Left lung (tissue), 4 donors: ENCODE measurements at regions not wholly inside any gene's neighbourhood (a gene's known extent, or its start where the extent isn't known, plus 50 kb on each side); places are given as distances from the start of the nearest gene placed in this dataset.

Experiments used
- ATAC-seq: fragments of 200-7000 bp; cut with Tn5 transposase; one replicate; pipeline ENCODE4 v1.9.1; 2020; ENCODE audit warnings: moderate library complexity
- DNase-seq, 4 donors: peaks; one replicate each; pipeline ENCODE4 v3.0.0-alpha.2; 2013 to 2020
- H3K27ac ChIP-seq, 2 donors: fragments of 200-600 bp; sonication (generic) in 1 of 2; one replicate each; pipeline versions ENCODE4 v1.5.0 to v1.8.0; 2020 to 2021
- H3K27me3 ChIP-seq, 2 donors: fragments of 200-600 bp; sonication (generic) in 1 of 2; one replicate each; pipeline versions ENCODE4 v1.5.0 to v1.8.0; 2020 to 2021
- H3K36me3 ChIP-seq, 2 donors: fragments of 200-600 bp; sonication (generic) in 1 of 2; one replicate each; pipeline versions ENCODE4 v1.5.0 to v1.8.0; 2020 to 2021
- H3K4me1 ChIP-seq, 2 donors: fragments of 200-600 bp; one replicate each; pipeline ENCODE4 v1.8.0; 2021
- H3K4me3 ChIP-seq, 2 donors: fragments of 200-600 bp; sonication (generic) in 1 of 2; one replicate each; pipeline versions ENCODE4 v1.5.0 to v1.8.0; 2020 to 2021; ENCODE audit warnings: mild to moderate bottlenecking in 1 of 2
- H3K9me3 ChIP-seq, 2 donors: fragments of 200-600 bp; sonication (generic) in 1 of 2; one replicate each; pipeline versions ENCODE4 v1.5.0 to v1.8.0; 2020 to 2021
- intact Hi-C, 2 donors: fragments of 100-400 bp; cut with DNase I; formaldehyde crosslinking; loops; one replicate each; pipeline versions ENCODE4 v1.11.2 to v1.14.2; 2022
- TF ChIP-seq, protein P1 (sequence below), 2 donors: fragments of 200-600 bp; sonication (generic) in 1 of 2; IDR thresholded peaks; one replicate each; pipeline versions ENCODE4 v1.5.0 to v1.8.0; 2021; ENCODE audit warnings: antibody characterized with exemption in 2 of 2
- donor health status: DM: no; HTN: yes; CAD: no.
- donor health status: DM: no; HTN: no; CAD: no.

DNA sequence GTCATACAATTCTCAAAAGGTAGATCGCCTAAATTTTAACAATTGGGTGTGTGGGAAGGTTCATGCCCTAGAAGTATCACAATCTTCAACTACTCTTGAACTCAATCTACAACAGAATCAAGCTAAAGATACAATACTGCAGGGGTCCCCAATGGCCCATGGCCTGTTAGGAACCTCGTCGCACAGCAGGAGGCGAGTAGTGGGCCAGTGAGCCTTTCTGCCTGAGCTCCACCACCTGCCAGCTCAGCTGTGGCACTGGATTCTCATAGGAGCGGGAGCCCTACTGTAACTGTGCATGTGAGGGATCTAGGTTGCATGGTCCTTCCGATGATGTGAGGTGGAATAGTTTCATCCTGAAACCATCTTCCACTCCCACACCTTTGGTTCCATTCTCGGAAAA lies 230.6 kb downstream of the KLF12 start:
- no peaks in the 10 kb centered on the region for H3K36me3 ChIP-seq
- H3K4me3 ChIP-seq: no peak overlapping the region
- TF ChIP-seq, protein P1, sequence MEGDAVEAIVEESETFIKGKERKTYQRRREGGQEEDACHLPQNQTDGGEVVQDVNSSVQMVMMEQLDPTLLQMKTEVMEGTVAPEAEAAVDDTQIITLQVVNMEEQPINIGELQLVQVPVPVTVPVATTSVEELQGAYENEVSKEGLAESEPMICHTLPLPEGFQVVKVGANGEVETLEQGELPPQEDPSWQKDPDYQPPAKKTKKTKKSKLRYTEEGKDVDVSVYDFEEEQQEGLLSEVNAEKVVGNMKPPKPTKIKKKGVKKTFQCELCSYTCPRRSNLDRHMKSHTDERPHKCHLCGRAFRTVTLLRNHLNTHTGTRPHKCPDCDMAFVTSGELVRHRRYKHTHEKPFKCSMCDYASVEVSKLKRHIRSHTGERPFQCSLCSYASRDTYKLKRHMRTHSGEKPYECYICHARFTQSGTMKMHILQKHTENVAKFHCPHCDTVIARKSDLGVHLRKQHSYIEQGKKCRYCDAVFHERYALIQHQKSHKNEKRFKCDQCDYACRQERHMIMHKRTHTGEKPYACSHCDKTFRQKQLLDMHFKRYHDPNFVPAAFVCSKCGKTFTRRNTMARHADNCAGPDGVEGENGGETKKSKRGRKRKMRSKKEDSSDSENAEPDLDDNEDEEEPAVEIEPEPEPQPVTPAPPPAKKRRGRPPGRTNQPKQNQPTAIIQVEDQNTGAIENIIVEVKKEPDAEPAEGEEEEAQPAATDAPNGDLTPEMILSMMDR (IDR thresholded peaks at IDR 0.05): no peak
- no peaks in the 10 kb centered on the region for H3K4me1 ChIP-seq
- H3K27me3 ChIP-seq: no peaks in the 10 kb centered on the region
- ATAC-seq: no peak
- intact Hi-C loops: no loop called here
- DNase-seq: peak in 1 of 4 donors; percentile 16
- no peaks in the 10 kb centered on the region for H3K9me3 ChIP-seq
- no peak overlapping the region for H3K27ac ChIP-seq

DNA sequence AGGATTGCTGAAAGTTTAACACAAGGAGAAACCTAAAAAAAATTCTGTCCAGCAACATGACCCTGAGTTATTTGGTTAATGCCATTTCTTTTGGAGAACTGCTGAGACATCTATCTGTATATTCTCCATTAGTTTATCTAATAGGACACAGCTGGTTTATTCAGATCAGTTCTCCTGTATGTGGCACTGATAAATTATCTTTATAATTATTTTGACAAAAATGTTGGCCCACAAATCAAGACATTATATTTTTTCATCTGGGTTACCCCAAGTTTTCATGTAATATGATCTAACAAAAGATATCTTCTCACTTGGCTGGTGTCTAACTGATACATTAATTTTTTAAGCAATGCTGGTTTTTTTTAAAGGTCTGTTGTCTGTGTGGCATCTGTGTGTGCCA lies 231.4 kb downstream of the KLF12 start:
- Histone ChIP-seq H3K36me3 (no peaks in the 10 kb centered on the region), H3K27ac (no peak overlapping the region), H3K27me3 (no peaks in the 10 kb centered on the region), H3K4me1 (no peaks in the 10 kb centered on the region), H3K4me3 (no peak overlapping the region), H3K9me3 (no peaks in the 10 kb centered on the region)
- TF ChIP-seq, protein P1 (IDR thresholded peaks at IDR 0.05): no peak
- DNase-seq (no peak), ATAC-seq (no peak)
- intact Hi-C loops: no loop called here

DNA sequence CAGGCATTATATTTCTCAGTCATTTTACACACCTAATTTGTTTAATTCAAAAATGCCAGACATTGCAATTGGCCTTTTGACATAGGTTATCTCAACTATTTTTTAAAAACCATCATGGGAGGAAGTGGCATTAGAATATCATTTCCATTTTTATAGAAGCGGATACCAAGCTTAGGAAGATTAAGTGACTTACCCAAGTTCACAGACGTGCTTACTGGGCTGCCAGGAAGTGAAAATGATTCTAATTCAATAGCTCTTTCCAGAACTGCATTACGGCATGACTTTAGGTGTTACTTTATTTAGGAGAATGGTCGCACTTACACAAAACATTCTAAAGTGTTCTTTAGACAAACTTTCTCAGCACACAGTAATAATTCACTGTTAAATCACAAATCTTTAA lies 231.9 kb downstream of the KLF12 start:
- Histone ChIP-seq H3K27ac (no peak overlapping the region), H3K27me3 (no peaks in the 10 kb centered on the region), H3K9me3 (no peaks in the 10 kb centered on the region), H3K4me1 (no peaks in the 10 kb centered on the region), H3K36me3 (no peaks in the 10 kb centered on the region), H3K4me3 (no peak overlapping the region)
- DNase-seq: no peak
- intact Hi-C loops: no loop called here
- TF ChIP-seq, protein P1 (IDR thresholded peaks at IDR 0.05): no peak
- ATAC-seq: no peak

DNA sequence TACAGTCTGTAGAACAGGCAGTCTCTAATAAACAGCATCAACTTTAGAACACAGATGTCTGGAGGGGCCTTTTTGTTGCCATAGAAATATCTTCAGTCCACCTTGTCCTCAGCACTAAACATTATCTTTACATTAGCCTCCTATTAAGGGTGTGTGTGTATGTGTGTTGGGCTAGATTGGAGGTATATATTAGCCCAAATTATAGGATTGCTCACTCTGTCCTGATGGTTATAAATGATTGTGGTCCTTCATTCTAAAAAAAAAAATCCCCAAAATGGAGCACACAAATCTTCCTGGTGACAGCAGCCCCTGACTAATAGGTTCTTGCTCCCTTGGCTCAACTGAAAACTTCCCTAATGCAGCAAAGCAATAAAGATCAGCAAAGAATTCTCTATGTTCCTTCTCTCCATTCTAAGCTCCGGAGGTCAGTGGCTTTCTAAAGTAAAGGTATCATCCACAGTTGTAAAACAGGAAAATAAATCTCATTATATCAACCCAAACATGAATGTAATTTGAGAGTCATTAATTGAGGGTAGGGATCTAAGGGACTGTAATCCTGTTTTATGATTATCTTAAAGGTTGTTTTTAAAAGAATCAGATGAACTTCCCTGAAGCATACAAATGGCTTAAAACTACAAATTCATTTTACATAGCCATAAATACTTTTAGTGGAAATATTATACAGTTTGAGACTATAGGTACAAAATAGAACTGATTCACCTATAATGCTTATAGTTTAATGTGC lies 232.7 kb downstream of the KLF12 start:
- Histone ChIP-seq H3K4me3 (no peak overlapping the region), H3K27me3 (no peaks in the 10 kb centered on the region), H3K27ac (no peak overlapping the region), H3K36me3 (no peaks in the 10 kb centered on the region), H3K9me3 (no peaks in the 10 kb centered on the region), H3K4me1 (no peaks in the 10 kb centered on the region)
- no peak for ATAC-seq
- no peak for DNase-seq
- intact Hi-C loops: no loop called here
- TF ChIP-seq, protein P1 (IDR thresholded peaks at IDR 0.05): no peak

DNA sequence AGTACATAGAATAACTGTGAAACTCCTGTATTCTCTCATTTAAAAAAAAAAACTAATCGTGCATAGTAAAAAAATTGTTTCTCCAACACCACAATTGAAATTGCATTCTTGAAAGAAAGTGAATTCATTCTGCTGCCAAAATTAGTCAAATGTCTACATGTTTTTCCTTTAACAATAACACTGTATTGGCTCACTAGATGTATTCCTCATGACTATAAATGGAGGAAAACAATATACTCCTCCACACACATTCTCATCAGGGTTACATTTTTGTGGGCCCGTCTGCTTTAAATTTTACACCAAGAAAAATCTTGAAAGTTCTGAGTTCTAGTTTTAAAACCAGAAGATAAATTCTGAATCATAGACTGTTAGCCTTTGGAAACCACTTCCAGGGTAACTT lies 233.6 kb downstream of the KLF12 start:
- no peaks in the 10 kb centered on the region for H3K9me3 ChIP-seq
- ATAC-seq (no peak), DNase-seq (no peak)
- TF ChIP-seq, protein P1 (IDR thresholded peaks at IDR 0.05): no peak
- H3K4me3 ChIP-seq: no peak overlapping the region
- H3K36me3 ChIP-seq: no peaks in the 10 kb centered on the region
- intact Hi-C loops: no loop called here
- H3K27me3 ChIP-seq: no peaks in the 10 kb centered on the region
- no peak overlapping the region for H3K27ac ChIP-seq
- no peaks in the 10 kb centered on the region for H3K4me1 ChIP-seq
